GM21526 (cell line): ENCODE measurements at regions not wholly inside any gene's neighbourhood (a gene's known extent, or its start where the extent isn't known, plus 50 kb on each side); places are given as distances from the start of the nearest gene placed in this dataset.

Source experiments
- ATAC-seq: cut with Tn5 transposase; IDR thresholded peaks from one replicate; pipeline ENCODE4 v1.9.1; 2021; ENCODE audit warnings: moderate library complexity; ENCODE audit not compliant: unreplicated experiment, low FRiP score

DNA sequence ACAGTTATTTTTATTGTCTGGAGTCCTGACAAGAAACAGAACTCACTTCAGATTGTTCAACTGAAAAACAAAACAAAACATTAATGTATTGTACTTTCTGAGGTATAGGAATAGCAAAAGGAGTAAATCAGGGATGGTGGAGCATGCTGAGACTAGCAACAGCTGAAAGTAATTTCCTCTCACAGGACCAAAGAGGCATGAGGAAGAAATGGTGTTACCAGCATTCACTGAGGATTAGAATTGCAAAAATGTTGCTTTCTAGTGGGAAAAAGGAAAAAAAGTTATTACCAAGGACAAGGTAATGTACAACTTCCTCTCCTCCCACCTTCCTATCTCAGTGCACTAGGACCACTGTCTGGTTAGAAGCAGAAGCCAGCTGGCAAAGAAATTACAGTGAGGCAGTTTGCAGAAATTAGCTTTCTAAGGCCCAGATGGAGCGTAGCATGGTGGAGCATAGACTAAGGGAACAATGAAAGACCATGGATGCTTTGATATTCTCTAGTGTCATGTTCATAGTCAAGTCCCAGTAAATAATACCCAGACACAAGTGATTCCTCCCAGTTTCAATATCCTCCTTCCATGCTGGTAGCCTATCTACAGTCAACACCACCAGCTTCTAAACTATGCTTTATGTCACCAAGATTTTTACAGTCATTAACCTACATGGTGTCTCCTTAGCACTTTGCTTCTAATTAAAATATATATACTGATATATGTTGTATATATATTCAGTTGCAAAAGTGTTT is 133.7 kb upstream of the DCN start:
- ATAC-seq, result no peak

DNA sequence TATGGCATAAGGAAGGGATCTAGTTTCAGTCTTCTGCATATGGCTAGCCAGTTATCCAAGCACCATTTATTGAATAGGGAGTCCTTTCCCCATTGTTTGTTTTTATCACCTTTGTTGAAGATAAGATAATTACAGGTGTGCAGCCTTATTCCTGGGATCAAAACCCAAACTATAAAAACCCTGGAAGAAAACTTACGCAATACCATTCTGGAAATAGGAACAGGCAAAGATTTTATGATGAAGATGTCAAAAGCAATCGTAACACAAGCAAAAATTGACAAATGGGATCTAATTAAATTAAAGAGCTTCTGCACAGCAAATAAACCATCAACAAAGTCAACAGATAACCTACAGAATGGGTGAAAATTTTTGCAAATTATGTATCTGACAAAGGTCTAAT is 128.5 kb upstream of the DCN start:
- ATAC-seq, result no peak

DNA sequence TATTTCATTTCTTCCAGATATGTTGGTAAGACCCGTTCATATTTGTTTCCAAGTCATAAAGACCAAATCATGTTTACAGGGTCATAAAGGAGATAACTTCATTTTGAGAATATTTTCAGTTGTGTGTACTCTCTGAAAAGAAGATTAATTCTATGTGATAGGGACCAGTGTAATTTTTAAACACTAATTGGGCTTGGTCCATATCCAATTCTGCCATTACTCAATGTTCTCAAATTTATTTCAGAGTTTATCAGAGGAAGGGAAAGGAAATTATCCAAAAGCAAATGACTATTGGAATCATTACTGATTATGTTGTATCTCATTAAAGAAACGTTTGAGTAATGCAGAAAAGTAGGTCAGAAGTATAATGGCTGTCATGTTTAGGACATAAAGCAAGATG is 126.8 kb upstream of the DCN start:
- ATAC-seq, result no peak

DNA sequence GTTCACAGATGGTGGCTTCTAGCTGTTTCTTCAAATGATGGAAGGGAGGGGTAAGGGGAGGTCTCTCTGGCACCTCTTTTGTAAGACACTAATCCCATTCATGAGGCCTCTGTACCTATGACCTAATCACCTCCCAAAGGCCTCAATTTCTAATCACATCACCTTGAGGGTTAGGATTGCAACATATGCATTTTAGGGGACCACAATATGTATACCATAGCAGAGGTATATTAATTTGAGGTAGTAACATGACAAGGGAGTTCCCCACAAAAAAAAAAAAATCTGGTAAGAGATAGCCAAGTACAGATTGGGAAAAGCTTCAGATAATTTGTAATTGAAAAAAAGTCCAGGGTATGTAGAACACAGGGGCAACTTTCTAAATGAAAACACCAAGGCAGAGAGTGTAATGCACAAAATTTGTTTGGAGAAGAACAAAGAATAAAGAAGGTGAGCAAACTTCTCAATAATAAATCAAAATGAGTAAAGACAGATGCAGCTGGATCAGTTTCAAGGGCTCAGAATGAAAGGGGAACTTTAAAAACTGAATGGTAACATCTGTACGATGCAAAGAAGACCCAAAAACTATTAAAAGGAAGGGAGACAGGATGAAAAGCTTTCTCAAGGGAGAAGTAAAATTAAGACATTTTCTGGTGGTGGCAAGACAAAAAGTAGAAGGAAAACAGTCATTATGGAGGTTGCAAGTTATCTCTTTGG is 125.5 kb upstream of the DCN start:
- no peak for ATAC-seq

DNA sequence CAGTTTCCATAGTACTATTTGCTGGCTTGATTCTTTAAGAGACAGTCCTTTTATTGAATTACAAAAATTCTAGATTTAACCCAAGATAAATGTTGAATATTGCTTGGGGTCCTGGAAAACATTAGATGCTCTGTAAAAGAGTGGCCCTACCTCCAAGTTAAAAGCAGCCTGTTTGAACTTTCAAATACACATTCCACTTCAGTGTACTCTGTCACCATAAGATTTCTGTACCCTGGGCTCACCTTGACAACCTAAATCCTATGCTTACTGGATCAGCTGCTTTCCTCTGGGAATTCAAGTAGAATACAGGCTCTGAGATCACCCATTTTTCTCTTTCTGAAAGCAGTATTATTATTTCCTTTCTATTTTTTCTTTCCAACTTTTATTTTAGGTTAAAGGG is 107.7 kb upstream of the DCN start:
- no peak for ATAC-seq

DNA sequence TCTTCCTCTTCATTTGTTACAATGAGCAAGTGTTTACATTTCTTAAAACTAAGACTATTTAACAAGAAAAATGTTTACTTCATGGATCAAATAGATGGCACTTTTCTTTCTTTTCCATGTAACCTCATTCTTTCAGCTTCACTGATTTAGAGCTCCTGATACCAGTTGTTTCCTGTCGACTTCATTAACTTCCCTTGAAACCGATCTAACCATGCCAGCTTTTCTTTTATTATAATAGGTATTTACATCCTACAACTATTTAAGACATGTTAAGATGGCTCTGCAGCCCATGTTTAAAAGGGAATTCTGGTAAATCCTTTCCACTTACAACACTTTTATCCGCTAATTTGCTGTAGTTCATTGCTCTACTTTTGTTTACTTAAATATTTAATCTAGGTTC is 107.3 kb upstream of the DCN start:
- ATAC-seq, result no peak

DNA sequence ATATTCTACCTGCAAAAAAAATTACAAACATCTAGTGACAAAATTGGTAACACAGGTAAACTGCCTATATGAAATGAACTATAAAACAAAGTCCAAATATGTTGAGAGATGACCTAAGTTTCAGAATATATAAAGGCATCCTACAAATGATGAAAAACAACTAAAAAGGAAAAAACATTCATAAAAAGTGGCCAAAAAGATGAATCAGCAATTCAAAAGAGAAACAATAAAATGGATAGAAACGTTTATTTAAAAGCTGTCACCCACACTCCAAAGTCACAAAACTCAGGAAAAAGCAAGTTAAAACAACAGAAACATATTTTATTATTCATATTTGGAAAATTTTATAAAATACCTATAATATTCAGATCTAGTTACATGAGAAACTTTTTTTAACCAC is 106.5 kb upstream of the DCN start:
- no peak for ATAC-seq

DNA sequence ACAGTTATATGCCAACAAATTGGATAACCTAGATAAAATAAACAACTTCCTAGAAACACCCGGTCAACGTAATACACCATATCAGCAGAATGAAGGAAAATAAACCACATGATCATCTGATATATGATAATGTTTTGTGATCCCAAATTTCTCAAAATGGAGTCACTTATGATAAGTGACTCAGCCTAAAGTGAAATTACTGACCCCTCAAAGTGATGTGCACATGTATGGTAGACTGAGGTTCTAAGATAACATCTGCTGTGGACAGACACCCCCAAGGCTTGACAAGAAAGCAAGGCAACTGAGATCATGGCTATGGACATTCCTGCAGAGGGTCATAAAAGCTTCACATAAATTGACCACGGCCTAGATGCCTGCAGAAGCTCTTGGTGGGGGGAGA is 105.1 kb upstream of the DCN start:
- no peak for ATAC-seq

DNA sequence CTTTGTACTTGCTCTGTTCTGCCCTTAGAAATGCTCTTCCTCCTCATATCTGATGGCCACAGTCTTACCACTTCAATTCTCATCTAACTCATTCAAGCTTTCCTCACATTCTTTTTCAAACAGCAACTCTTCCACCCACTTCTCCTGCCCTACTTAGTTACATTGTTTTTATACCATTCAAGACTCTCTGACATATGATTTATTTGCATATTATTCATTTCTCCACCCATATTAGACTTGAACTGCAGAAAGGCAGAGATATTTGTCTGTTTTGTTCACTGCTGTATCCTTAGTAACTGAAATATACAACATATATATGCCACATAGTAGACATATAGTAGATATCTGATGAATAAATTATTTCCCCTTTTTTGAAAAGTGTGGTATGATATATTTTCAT is 95.5 kb upstream of the DCN start:
- ATAC-seq, result no peak

DNA sequence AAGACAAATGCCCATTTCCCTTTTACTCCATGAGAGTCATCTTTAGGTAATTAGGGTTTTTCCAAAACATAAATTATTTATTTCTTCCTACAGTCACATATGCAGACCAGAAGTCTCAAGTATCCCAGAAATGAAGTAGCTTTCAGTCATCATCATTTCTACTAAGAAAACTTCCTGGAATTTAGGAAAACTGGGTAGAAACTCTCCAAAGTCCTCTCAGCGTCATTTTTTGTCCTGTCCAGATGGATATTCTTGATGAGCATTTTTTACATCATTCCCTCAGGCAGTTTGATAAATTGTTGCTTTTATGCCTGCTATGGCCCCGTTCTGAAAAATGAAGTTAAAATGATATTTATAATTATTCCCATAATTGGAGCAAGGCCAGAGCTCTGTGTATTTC is 93.9 kb upstream of the DCN start:
- no peak for ATAC-seq

DNA sequence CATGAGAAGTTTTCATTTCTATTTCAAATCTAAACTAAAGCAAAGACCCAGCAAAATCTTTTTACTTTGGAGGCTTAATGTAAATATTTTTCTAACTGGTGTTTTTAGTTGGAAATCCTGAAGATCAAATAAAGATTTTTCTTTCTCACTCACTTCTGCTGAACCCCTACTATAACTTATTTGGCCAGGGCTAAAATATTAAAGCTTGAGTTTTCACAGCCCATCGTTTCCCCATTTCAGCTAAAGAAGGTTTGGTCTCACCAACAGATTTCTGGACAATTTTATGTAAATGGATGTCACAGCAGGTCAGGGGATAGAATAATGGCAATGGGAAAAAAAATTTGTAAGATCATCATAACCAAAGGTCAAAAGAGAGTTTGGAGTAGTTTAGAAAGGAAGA is 92.7 kb upstream of the DCN start:
- no peak for ATAC-seq

DNA sequence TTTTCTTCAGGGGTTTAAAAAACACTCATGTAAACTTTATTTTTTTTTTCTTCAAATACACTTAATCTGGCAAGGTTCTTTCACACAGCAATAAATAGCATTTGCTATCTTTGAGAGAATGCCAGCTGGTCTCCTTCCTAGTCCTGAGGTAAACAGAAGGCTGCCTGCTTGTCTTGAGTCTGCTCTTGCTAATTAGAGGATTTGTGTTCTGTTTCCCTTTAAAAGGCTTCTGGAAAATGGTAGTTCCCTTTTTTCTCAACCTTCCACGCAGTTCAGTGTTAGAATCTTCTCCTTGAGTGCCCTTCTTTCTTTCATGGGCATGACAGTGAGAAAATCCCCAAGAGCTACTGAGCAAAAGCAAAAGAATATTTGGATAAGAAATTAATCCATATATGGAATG is 92.3 kb upstream of the DCN start:
- no peak for ATAC-seq

DNA sequence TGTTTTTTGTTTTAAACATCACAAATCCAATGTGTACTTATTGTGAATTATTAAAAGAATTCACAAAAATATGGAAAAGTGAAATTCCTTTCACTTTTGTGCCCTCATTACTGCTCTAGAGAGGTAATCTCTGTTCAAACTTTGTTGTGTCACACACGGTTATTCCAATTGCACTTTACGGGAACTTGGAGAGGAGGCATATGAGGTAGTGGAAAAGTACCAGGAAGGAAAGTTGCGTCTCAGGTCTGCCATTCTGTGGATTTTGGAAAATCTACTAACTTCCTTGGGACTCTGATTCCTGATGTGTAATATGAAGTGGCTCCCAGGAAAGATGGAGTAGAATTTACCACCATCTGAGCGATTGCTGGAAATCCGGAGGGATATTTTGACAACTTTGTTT is 90.9 kb upstream of the DCN start:
- ATAC-seq, result no peak

DNA sequence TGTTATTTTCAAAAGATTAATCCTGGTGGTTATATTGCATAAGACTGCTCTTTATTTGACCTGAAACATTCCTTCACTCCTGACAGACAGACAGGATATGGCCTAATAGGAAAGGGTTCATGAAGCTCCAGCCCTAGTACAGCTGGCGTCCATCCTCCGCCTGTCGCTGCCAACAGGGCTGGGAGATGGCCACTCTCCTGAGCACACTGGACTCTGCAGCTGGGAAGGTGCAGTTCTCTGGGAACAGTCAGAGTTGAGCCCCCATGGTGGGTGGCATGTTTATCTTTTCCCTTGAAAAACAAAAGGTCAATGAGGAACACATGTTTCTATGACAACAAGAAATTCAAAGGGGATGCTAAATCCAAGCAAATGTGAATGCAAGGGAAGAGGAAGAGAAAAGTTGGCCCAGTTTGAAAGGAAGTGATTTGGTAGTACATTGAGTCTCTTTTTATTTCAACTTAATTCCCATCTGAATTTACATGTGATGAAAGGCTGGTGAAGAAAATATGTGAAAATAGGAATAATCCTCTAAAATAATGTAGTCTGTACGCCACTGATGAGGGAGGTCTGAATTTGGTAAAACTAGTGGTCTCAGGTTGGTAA is 89.9 kb upstream of the DCN start:
- no peak for ATAC-seq

DNA sequence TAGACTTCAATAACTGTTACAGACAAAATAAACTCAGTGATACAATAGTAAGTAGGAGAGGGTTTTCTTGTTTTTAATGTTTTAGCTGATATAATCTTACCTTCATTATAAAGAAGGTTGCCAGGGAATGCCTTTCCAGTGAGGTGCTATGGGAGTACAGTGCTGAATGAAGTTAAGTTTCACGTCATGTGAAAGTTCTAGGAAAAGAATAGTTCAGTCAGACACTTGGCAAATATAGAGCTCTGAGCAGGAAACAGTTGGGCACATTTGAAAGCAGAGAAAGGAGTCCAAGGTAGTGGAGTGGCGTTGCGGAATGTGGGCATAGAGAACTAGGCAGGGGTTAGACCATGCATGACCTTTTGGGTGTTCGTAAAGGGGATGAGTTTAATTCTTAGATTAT is 88.6 kb upstream of the DCN start:
- ATAC-seq, result no peak

DNA sequence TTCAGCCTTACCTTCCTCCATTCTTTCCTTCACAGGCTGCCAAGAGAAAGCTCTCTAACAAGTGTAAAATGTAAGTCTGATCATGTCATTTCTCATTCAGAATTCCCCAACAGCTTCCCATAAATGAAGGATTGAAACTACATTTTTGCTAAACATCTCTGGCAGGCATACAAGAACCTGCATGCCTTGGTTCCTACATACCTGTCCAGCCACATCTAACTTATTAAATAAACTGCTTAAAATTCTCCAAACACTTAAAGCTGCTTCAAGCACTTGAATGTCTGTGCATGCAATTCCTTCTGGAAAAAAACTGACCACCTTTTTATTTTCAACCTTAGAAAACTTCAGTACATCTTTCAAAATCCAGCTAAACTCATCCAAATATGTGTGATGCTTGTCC is 84.4 kb upstream of the DCN start:
- ATAC-seq, result no peak

DNA sequence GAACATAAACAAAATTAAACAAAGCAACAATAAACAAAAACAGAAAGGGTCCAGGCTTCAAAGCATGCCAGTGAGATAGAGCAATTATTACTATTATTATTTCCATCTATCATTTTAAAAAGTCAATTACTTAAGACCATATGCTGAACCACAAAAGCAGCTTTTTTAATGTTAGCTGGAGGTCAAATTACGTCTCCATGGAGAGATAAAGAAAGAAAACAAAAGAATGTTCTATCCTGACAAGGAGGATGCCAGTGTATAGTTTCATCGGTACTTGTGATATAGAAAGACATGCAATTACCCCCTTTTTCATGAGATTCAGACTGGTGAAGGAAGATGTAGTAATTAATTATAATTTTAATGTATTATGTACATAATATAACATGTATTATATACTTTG is 81.6 kb upstream of the DCN start:
- no peak for ATAC-seq

DNA sequence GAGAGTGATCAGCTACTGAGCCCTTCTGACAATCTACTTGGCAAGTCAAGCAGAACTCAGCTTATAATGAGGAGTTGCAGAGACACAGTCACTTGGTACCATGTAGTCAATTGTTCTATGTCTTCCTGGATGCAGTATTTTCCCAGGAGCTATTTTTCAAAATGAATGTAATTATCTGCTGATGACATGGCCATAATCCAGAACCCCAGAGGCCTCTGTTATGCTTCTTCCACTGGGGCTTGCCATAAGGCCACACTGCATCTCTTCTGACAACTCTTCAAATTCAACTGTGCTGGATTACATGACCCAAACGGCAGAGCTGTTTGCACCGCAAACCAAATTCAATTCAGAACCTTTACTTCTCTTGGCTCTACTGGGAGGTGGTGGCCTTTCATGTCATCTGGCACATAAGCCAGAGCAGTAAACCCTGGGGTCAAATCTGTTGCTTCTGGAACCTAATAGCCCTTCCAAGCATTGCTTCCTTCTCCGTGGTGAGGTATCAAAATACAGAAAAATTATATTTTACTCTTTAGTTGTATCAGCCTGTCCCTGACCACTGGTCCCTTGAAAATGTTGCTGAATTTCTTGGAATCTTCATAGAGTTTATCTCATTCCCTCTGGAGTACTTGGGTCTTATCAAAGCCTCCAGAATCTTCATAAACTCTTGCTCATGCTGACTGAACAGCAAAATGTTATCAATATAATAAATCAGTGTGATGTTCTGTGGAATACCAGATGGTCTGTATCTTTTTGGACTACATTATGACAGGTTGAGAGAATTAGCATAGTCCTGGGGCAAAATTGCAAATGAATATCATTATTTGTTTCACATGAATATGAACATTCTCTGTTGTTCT is 79.4 kb upstream of the DCN start:
- no peak for ATAC-seq

DNA sequence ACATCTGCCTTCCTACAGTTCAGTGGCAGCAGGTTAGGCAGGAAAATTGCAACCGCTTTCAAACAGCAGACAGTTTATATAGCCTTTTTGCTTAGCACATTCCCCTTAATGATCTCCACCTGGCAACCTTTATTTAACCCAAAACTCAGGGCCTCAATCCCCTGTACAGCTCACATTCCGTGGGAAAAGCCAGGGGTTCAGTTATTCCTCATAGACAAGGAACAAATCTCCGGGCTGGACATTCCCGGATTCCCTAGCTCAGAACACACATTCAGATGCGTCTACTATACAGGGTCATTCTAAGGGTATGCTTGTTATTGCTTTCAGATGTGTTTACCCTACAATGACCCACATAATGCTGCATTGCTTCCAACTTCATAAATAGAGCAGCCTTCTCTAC is 73.8 kb upstream of the DCN start:
- ATAC-seq, result no peak

DNA sequence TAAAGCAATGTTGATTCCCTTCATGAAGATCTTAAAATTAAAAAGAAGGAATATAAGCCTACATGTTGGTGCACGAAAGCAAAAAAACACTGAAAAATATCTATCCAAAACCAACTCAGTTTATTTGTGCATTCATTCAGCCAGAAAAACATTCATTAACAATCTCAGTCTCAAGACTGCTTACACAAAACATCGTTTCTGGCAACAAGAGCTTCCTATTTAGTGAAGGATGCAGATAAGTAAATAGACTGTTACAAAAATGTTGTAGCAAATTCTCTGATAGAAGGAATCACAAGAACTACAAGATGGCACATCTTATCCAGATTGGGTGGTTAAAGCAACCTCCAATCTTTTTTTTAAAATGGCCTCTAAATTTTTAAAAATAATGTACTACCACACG is 69.7 kb upstream of the DCN start:
- no peak for ATAC-seq

DNA sequence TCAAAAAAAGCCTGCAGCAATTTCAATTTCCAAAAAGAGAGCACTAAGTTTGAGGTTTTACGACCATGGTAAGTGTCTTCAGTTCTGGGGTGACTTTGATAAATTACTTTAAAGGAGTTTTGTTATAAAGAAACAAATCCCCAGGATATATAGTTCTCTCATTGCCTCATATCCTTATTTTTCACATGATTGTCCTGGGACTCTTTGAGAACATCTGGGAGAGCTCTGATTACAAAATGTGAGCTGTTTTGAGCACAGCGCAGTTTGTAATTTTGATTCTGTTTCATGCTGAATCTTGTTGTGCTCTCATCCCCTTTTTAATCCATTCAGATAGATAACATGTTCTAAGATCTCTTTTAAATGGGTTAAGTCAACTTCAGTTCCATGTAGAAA is 67.7 kb upstream of the DCN start:
- ATAC-seq, result no peak
